Kidney epithelial cell (primary cell): ENCODE measurements at regions not wholly inside any gene's neighbourhood (a gene's known extent, or its start where the extent isn't known, plus 50 kb on each side); places are given as distances from the start of the nearest gene placed in this dataset.
"Not testable (repeated sequence)": the region's sequence is repeated elsewhere in the genome, so short reads cannot be mapped to it uniquely, and the experiment has no call there.

ENCODE experiments used
- DNase-seq: peaks from one replicate; pipeline ENCODE4 v3.0.0-alpha.2; 2010; ENCODE audit warnings: low read depth
- H3K27me3 ChIP-seq: 2 replicates; pipeline ENCODE4 v1.6.0; 2011; ENCODE audit warnings: low read length; ENCODE audit not compliant: control insufficient read depth, insufficient read depth
- H3K36me3 ChIP-seq: 2 replicates; pipeline ENCODE4 v1.5.1; 2011; ENCODE audit warnings: low read length; ENCODE audit not compliant: control insufficient read depth, insufficient read depth
- H3K4me3 ChIP-seq: 2 replicates; pipeline ENCODE4 v1.5.1; 2011; ENCODE audit warnings: low read depth, mild to moderate bottlenecking, control low read depth, low read length
- TF ChIP-seq, protein P1 (sequence below): IDR thresholded peaks from 2 replicates; pipeline ENCODE4 v1.5.1; 2011; ENCODE audit warnings: mild to moderate bottlenecking, moderate library complexity, low read length, control low read depth, inconsistent platforms; ENCODE audit not compliant: insufficient read depth, poor library complexity, severe bottlenecking

- H3K4me3 ChIP-seq, result no peak overlapping the region
- TF ChIP-seq, protein P1, sequence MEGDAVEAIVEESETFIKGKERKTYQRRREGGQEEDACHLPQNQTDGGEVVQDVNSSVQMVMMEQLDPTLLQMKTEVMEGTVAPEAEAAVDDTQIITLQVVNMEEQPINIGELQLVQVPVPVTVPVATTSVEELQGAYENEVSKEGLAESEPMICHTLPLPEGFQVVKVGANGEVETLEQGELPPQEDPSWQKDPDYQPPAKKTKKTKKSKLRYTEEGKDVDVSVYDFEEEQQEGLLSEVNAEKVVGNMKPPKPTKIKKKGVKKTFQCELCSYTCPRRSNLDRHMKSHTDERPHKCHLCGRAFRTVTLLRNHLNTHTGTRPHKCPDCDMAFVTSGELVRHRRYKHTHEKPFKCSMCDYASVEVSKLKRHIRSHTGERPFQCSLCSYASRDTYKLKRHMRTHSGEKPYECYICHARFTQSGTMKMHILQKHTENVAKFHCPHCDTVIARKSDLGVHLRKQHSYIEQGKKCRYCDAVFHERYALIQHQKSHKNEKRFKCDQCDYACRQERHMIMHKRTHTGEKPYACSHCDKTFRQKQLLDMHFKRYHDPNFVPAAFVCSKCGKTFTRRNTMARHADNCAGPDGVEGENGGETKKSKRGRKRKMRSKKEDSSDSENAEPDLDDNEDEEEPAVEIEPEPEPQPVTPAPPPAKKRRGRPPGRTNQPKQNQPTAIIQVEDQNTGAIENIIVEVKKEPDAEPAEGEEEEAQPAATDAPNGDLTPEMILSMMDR, result no peak
- DNase-seq, result no peak
- no peaks in the 10 kb centered on the region for H3K36me3 ChIP-seq
- no peaks in the 10 kb centered on the region for H3K27me3 ChIP-seq
These were observed 59.4 kb upstream of the H2AZ1 start for GRCh38 chr4:100009490-100009889.

- Histone ChIP-seq H3K27me3 (no peaks in the 10 kb centered on the region), H3K4me3 (no peak overlapping the region), H3K36me3 (no peaks in the 10 kb centered on the region)
- DNase-seq, result no peak
- TF ChIP-seq, protein P1, result no peak
These were observed 58.0 kb upstream of the H2AZ1 start for GRCh38 chr4:100008048-100008447.

GRCh38 chr4:100006161-100006560 is 56.1 kb upstream of the H2AZ1 start:
- not testable (repeated sequence) for H3K27me3 ChIP-seq, H3K36me3 ChIP-seq, DNase-seq, H3K4me3 ChIP-seq
